ENCODE measurements at regions not wholly inside any gene's neighbourhood (a gene's known extent, or its start where the extent isn't known, plus 50 kb on each side); places are given as distances from the start of the nearest gene placed in this dataset.

DNA sequence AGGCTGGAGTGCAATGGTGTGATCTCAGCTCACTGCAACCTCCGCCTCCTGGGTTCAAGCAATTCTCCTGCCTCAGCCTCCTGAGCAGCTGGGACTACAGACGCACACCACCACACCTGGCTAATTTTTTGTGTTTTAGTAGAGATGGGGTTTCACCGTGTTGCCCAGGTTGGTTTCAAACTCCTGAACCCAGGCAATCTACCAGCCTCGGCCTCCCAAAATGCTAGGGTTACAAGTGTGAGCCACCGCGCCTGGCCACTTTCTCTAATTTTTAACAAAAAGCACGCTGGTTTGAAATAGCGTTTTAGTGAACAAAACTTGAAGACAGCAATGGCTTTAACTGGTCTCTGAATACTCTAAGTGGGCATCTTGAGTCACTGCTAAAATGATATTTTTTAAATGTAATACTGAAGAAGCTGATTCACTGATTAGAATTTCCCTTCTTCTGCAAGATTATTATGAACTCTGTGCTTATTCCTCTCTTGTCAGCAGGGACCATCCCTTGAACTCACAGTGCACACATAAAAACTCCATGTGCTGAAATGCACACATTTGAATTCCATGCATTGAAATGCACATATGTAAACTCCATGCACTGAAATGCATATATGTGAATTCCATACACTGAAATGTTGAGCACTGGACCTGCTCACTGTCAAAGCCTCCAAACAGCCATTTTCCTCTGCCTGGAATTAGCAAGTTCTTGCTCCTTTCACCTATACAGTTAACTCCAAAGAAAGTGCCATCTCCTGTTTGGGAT lies 1411.5 kb upstream of the ACVR2A start:
- Histone ChIP-seq H3K36me3 (no peaks in the 10 kb centered on the region), H3K4me3 (no peak overlapping the region), H3K27me3 (no peaks in the 10 kb centered on the region), H3K4me1 (no peaks in the 10 kb centered on the region), H3K27ac (no peak overlapping the region), H3K9me3 (no peaks in the 10 kb centered on the region)
- TF ChIP-seq, protein P1, sequence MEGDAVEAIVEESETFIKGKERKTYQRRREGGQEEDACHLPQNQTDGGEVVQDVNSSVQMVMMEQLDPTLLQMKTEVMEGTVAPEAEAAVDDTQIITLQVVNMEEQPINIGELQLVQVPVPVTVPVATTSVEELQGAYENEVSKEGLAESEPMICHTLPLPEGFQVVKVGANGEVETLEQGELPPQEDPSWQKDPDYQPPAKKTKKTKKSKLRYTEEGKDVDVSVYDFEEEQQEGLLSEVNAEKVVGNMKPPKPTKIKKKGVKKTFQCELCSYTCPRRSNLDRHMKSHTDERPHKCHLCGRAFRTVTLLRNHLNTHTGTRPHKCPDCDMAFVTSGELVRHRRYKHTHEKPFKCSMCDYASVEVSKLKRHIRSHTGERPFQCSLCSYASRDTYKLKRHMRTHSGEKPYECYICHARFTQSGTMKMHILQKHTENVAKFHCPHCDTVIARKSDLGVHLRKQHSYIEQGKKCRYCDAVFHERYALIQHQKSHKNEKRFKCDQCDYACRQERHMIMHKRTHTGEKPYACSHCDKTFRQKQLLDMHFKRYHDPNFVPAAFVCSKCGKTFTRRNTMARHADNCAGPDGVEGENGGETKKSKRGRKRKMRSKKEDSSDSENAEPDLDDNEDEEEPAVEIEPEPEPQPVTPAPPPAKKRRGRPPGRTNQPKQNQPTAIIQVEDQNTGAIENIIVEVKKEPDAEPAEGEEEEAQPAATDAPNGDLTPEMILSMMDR (IDR thresholded peaks at IDR 0.05), result no peak
- intact Hi-C loops (cut with DNase I), result no loop called here
- ATAC-seq, result no peak
- no peak for DNase-seq

DNA sequence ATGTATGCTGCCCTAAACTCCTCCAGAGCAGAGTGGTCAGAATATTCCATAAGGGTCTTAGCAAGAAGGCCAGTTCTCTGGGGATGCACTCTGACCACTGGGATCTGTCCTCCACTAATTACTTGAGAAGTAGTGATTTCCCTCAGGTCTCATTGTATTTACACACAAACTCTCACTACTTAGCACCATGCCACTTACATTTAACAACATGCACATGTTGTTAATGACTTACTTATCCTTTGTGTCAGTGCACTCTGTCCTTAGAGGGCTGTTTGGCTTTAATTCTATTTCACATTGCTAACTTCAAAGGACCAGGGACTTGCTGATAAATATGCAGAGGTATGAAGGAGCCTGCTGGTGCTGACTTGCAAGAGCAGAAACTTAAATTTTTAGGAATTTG lies 1415.5 kb upstream of the ACVR2A start:
- intact Hi-C loops (cut with DNase I), result no loop called here
- H3K4me3 ChIP-seq, result no peak overlapping the region

DNA sequence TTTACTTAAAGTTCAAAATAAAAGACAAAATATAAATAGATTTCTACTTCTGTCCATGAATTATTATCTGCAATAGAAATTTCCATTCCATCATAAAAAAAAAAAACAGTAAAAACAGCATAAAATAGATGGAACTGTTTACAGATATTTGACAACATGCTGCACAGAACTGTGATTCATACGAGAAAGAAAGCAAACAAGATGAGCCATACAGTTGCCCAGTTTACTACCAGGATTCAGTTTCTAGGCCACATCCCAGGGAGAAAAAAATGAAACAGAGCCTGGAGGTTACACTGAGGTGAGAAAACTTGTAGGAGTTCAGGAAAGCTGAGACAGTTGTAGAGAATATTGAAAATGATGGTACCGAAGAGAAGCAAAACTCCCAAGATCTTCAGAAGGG lies 1426.9 kb upstream of the ACVR2A start:
- H3K27me3 ChIP-seq, result no peaks in the 10 kb centered on the region
- no peaks in the 10 kb centered on the region for H3K9me3 ChIP-seq
- DNase-seq, result no peak
- no peak overlapping the region for H3K27ac ChIP-seq
- intact Hi-C loops (cut with DNase I), result no loop called here
- TF ChIP-seq, protein P1 (IDR thresholded peaks at IDR 0.05), result no peak
- H3K4me1 ChIP-seq, result no peaks in the 10 kb centered on the region
- no peak for ATAC-seq
- H3K36me3 ChIP-seq, result no peaks in the 10 kb centered on the region
- no peak overlapping the region for H3K4me3 ChIP-seq

More for the DNA sequence above, 1415.5 kb upstream of the ACVR2A start:
- H3K27ac ChIP-seq, result no peak overlapping the region
- DNase-seq, result no peak
- no peaks in the 10 kb centered on the region for H3K36me3 ChIP-seq
- H3K9me3 ChIP-seq, result no peaks in the 10 kb centered on the region
- ATAC-seq, result no peak
- TF ChIP-seq, protein P1 (IDR thresholded peaks at IDR 0.05), result no peak
- no peaks in the 10 kb centered on the region for H3K4me1 ChIP-seq
- no peaks in the 10 kb centered on the region for H3K27me3 ChIP-seq

DNA sequence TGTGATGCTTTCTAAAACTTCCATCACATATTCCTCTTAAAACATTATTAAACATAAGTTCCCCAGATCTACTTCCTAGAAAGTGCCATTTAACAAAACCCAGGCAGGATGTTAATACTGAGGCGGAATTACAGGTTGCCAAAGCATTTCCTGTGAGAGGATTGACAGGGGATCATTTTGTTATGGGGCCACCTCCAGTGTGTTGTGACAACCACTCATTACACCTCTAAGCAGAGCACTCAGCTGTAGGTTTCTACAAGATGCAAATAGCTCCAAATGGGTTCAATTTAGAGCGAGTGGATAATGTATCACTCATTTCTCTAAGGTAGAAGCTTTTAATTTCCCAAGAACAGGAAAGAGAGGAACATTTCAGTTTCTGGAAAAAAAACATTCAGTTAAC lies 1429.5 kb upstream of the ACVR2A start:
- ATAC-seq, result no peak
- no peak for DNase-seq
- H3K27ac ChIP-seq, result no peak overlapping the region
- H3K36me3 ChIP-seq, result no peaks in the 10 kb centered on the region
- H3K4me3 ChIP-seq, result no peak overlapping the region
- no peaks in the 10 kb centered on the region for H3K4me1 ChIP-seq
- H3K9me3 ChIP-seq, result no peaks in the 10 kb centered on the region
- TF ChIP-seq, protein P1 (IDR thresholded peaks at IDR 0.05), result no peak
- intact Hi-C loops (cut with DNase I), result no loop called here
- H3K27me3 ChIP-seq, result no peaks in the 10 kb centered on the region

DNA sequence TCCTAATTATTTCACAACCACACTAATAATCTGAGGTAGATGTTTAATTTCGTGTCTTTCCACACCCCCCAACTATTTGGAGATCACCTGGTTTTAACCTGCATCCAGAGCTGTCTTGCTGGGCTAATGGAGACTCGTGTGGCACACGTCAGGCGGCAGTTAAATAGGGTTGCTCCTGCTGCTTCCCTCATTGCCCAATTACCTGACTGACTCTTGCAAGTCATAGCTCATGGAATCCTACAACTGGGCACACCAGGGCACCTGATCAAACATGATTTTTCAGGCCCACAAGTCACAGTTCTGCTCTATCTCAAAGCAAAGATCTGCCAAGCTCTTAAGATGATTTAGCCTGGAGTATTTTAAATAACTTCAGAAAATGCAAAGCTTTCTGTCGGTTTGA lies 1430.4 kb upstream of the ACVR2A start:
- H3K4me1 ChIP-seq, result no peaks in the 10 kb centered on the region
- no peak overlapping the region for H3K27ac ChIP-seq
- TF ChIP-seq, protein P1 (IDR thresholded peaks at IDR 0.05), result no peak
- no peak for ATAC-seq
- intact Hi-C loops (cut with DNase I), result no loop called here
- no peaks in the 10 kb centered on the region for H3K27me3 ChIP-seq
- no peak for DNase-seq
- H3K9me3 ChIP-seq, result peaks cover 0 to 1% of the 10 kb centered on the region in 2 donors
- H3K36me3 ChIP-seq, result no peaks in the 10 kb centered on the region
- no peak overlapping the region for H3K4me3 ChIP-seq

All from left lung (tissue), 4 donors.